ENCODE measurements at regions not wholly inside any gene's neighbourhood (a gene's known extent, or its start where the extent isn't known, plus 50 kb on each side); places are given as distances from the start of the nearest gene placed in this dataset.
"Not testable (repeated sequence)": the region's sequence is repeated elsewhere in the genome, so short reads cannot be mapped to it uniquely, and the experiment has no call there.

- DNase-seq, result no peak
These were observed 79.1 kb upstream of the ALX4 start for GRCh38 chr11:44388828-44389657.

GRCh38 chr11:44389963-44390605, 80.1 kb upstream of the ALX4 start:
- no peak for DNase-seq

- DNase-seq, result not testable (repeated sequence)
These were observed 81.1 kb upstream of the ALX4 start for GRCh38 chr11:44391004-44391403.

- DNase-seq, result not testable (repeated sequence)
These were observed 86.8 kb upstream of the ALX4 start for GRCh38 chr11:44396746-44397145.

GRCh38 chr11:44397586-44398178, 87.7 kb upstream of the ALX4 start:
- DNase-seq, result no peak

GRCh38 chr11:44398266-44399030, 88.5 kb upstream of the ALX4 start:
- no peak for DNase-seq

- no peak for DNase-seq
These were observed 90.0 kb upstream of the ALX4 start for GRCh38 chr11:44399968-44400367.

- no peak for DNase-seq
These were observed 90.5 kb upstream of the ALX4 start for GRCh38 chr11:44400431-44400830.

- DNase-seq, result no peak
These were observed 92.6 kb upstream of the ALX4 start for GRCh38 chr11:44402466-44403075.

- no peak for DNase-seq
These were observed 93.2 kb upstream of the ALX4 start for GRCh38 chr11:44403176-44403575.

- DNase-seq, result no peak
These were observed 93.8 kb upstream of the ALX4 start for GRCh38 chr11:44403587-44404273.

- no peak for DNase-seq
These were observed 94.4 kb upstream of the ALX4 start for GRCh38 chr11:44404301-44404700.

- no peak for DNase-seq
These were observed 94.9 kb upstream of the ALX4 start for GRCh38 chr11:44404736-44405395.

GRCh38 chr11:44407211-44407996, 97.5 kb upstream of the ALX4 start:
- DNase-seq, result no peak

GRCh38 chr11:44408141-44408540, 98.2 kb upstream of the ALX4 start:
- no peak for DNase-seq

- no peak for DNase-seq
These were observed 99.0 kb upstream of the ALX4 start for GRCh38 chr11:44408711-44409470.

GRCh38 chr11:44409558-44410236, 99.8 kb upstream of the ALX4 start:
- no peak for DNase-seq

- no peak for DNase-seq
These were observed 106.8 kb upstream of the ALX4 start for GRCh38 chr11:44416776-44417175.

Measured in hindlimb muscle (tissue), 1 donor.